HG03159 (cell line): ENCODE measurements at regions not wholly inside any gene's neighbourhood (a gene's known extent, or its start where the extent isn't known, plus 50 kb on each side); places are given as distances from the start of the nearest gene placed in this dataset.
"Not testable (repeated sequence)": the region's sequence is repeated elsewhere in the genome, so short reads cannot be mapped to it uniquely, and the experiment has no call there.

ENCODE experiments used
- ATAC-seq: cut with Tn5 transposase; IDR thresholded peaks from one replicate; pipeline ENCODE4 v1.9.1; 2021; ENCODE audit warnings: mild to moderate bottlenecking, moderate library complexity; ENCODE audit not compliant: unreplicated experiment

DNA sequence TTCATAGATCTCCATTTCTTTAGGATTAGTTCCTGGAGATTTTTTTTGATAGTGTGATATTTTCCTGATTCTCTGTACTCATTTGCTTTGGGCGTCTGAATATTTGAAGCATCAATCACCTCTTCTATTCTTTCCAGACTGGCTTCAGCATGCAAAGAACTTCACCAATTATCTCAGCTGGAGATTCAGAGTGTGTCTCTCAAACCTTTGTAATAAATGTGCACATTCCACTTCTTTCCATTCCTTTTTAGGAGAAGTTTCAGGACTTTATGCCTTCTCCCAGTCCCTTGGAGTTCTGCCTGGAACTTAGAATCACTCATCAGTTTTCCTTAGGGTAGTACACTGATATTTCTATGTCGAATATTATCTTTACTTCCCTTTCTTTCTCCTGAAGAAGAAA, 334.8 kb downstream of the TEX13C start:
- ATAC-seq: no peak

DNA sequence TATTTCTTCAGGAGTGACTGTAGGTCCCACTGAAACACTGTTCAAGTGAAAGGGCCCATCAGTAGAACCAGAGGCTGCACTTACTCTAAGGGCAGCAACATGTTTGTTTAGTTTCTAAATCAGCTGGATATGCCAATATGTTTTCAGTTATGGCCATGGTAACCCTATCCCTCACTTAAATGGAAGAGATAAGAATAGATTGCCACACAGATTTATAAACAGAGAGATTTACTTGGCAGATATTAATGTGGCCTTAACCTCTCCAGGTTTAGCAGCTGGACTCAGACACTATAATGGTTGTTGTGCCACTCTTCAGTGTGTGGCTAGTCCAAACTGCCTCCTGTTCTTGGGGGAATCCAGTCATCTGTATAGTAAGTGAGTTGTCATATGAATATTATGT, 354.1 kb downstream of the TEX13C start:
- no peak for ATAC-seq

- no peak for ATAC-seq
Measured at GRCh38 chrX:125678258-125678657, 358.6 kb downstream of the TEX13C start.

DNA sequence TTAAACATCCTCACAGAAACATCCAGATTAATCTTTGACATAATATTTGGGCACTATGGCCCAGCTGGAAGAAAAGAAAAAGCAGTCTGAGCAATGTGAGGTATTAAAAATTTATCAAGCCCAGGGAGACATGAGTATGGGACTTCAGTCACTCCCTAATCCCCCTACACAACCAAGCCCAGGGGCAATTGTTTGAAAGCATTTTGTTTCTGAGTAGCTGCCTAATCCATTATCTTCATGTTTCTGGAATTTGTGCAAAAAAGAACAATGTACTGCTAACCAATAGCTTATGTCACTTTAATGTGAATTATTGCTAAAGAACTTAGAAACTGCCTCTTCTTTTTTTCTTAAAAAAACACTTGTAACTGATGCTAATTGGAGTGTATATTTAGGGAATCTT, 360.7 kb downstream of the TEX13C start:
- no peak for ATAC-seq

DNA sequence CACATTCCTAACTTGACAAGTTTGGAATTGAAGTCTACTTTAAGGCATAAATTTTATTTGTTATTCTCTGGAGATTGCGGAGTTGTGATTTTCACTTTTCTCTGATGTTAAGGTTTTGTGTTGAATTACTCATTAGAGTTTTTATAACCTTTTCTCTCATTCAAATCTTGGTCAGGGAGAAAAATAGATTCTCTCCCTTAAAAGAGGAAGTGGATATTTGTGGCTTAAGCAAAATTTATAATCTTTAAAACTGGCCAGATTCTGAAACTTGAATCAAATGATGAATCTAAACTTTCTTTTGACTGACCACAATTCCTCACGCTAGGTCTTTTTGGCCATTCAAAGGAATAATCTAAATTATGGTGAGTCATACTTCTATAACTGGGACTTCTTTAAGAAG, 361.4 kb downstream of the TEX13C start:
- ATAC-seq: peak; percentile 43

DNA sequence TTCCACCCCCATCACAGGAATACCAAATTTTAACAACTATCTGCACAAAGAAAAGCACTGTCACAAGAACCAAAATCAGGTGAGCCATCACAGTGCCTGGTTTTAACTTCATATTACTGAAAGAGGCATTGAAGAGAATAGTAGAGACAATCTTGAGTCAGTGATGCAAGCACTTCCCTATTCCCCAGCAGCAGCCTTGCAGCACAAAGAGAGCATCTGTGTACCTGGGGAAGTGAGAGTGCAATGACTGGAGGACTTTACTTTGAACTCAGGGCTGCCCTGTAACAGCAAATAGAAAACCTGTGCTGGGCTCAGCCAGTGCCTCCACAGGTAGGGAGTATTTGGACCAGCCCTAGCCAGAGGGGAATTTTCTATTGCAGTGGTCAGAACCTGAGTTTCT, 361.8 kb downstream of the TEX13C start:
- peak; percentile 91 for ATAC-seq

- ATAC-seq: not testable (repeated sequence)
Measured at GRCh38 chrX:125690522-125690921, 370.9 kb downstream of the TEX13C start.

GRCh38 chrX:125694171-125694570, 374.5 kb downstream of the TEX13C start:
- ATAC-seq: no peak

GRCh38 chrX:125709074-125709473, 389.4 kb downstream of the TEX13C start:
- no peak for ATAC-seq

- no peak for ATAC-seq
Measured at GRCh38 chrX:125709532-125709931, 389.9 kb downstream of the TEX13C start.

DNA sequence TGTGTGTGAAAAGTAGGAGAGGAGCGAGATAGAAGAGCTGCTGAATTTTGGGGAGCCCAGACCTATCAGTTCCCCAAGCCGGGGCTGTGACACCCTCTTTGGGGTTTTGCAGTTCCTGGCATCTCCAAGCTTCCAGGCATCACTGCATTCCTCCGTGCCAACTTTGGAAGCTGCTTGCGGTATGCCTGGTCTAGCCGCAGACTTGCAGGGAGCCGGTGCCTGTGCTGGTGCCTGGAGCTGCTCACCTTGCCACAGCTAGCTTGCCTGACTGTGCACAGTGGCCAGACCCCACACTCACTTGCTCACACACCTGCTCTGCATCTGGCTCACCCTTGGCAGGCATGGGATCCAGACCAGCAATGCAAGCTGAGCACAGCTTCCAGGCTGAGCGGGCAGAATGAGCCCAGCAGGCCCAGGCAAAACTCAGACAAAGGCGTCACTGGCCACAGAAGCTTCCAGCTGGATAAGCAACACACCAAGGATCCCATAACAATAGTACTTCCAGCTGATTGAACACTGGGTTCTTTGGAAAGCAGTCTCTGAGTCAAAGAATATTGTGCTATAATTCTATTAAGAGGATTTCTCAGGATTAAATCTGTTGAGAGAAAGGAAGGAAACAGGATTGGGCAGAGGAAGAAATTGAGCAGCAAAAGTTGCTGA, 390.9 kb downstream of the TEX13C start:
- ATAC-seq: no peak

GRCh38 chrX:125711103-125711502, 391.4 kb downstream of the TEX13C start:
- no peak for ATAC-seq

GRCh38 chrX:125713633-125714032, 394.0 kb downstream of the TEX13C start:
- no peak for ATAC-seq

GRCh38 chrX:125727117-125727516, 407.4 kb downstream of the TEX13C start:
- no peak for ATAC-seq

DNA sequence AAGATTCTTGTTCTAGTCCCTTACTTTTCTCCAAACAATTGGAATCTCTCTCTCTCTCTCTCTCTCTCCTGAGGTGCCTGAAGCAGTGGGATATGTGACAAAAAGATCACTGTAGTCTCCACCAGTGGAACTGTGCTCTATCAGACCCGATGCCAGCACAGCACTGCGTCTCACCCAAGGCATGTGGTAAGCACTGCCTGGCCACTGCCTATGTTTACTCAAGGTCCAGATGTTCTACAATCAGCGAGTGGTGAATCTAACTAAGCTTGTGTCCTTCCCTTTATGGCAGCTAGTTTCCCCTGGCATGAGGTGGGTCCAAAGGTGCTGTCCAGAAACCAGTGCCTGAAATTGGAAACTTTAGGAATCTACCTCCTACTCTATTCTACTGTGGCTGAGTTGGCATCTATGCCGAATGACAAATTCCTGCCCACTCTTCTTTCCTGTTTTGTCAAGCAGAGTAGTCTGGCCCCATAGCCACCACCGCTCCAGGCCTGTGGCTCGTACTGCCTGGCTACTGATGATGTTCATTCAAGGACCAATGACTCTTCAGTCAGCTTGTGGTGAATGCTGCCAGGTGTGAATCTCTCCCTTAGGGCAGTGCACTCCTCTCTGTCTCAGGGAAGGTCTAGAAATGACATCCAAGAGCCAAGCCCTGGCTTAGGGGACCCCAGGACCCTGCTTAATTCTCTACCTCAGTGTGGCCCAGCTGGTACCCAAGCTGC, 416.5 kb downstream of the TEX13C start:
- ATAC-seq: no peak

DNA sequence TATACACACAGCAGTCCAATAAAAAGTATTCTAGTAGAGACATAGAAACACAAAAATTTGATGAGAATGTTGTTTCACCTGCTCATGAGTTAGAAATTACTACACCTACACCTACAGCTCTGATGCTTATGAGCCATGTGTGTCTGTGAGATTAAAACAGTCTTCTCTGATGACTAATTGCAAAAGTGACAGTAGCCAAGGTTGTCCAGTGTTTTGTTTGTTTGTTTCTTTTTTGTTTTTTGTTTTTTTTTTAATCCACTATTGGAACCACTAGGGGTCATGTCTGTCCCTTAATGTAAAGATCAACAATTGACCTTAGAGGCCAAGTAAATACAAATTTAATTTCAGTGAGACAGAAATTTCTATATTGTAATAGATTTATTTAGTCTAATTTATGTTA, 423.1 kb downstream of the TEX13C start:
- no peak for ATAC-seq

DNA sequence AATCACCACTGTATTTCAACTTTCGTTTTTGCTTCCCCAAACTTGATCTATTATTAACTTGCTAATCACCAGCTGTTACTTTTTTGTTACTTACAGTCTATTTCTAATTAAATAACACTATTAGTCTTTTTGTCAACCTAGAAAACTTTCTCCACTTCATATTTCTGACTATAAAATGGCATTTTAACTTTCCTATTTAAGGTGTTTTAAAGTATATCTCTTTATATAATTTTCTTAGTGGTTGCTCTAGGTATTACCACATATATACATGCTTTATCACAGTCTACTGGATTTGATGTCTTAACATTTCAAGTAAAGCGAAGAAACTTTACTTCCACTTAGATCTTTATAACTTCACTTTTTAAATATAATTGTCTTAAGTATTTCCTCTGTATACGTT, 421.2 kb downstream of the DCAF12L2 start:
- no peak for ATAC-seq

GRCh38 chrX:125757794-125758564, 408.1 kb downstream of the DCAF12L2 start:
- no peak for ATAC-seq

DNA sequence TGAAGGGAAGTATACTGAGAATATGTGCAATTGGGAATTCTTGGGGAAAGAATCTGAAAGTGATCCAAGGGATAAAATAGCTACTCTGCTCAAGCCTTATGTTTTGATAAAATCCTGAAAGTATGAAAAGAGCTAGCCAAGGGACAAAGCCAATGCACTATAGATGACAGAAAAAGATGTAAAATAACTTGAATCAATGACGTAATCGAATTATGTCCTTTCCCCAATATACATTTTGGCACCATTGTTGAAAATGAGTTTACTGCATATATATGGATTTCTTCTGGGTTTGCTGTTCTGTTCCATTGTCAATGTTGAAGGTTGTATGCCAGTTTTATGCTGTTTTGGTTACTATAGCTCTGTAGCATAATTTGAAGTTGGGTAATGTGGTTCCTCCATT, 407.3 kb downstream of the DCAF12L2 start:
- ATAC-seq: no peak

- no peak for ATAC-seq
Measured at GRCh38 chrX:125762954-125763353, 403.1 kb downstream of the DCAF12L2 start.

DNA sequence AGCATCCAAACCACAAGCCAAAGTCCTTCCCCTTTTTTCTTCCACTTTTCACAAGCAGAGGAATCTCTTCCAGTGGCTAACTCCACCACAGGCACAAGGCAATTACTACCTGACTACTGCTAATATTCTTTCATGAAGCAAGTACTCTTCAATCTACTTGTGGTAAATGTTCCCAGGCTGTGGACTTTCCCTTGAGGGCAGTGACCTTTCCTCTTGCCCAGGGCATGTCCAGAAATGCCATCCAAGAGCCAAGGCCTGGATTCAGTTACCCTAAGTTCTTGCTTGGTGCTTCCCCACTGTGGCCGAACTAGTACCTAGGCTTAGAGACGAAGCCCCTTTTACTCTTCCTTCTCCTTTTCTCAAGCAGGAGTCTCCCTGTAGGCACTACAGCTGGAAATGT, 400.7 kb downstream of the DCAF12L2 start:
- no peak for ATAC-seq

DNA sequence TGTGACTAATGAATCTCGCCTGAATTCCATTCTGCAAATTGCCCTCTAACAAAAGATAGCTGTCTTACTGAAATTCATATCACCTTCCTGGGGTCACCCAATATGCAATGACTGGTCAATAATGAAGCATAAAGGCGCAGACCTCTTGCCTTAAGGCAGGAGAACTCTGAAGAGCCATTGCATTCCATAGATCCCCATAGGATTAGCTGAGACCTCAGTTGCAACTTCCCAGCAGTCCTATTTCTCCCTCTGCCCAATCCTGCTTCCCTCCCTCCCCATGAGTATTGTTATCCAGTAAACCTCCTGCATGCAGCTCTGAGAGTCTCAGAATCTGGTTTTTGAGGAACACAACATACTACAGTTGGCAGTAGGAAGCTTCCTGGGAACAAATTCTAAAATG, 396.5 kb downstream of the DCAF12L2 start:
- no peak for ATAC-seq
